NT2/D1 (cell line): ENCODE measurements at regions not wholly inside any gene's neighbourhood (a gene's known extent, or its start where the extent isn't known, plus 50 kb on each side); places are given as distances from the start of the nearest gene placed in this dataset.

ENCODE experiments used
- SUZ12 ChIP-seq: IDR thresholded peaks from 2 replicates; pipeline ENCODE4 v1.6.1; 2011; ENCODE audit not compliant: insufficient read length, insufficient read depth; ENCODE audit errors: extremely low read depth
- YY1 ChIP-seq: IDR thresholded peaks from 2 replicates; pipeline ENCODE4 v1.6.1; 2011; ENCODE audit not compliant: insufficient read length, insufficient read depth
- ZNF274 ChIP-seq: IDR thresholded peaks from 2 replicates; pipeline ENCODE4 v1.6.1; 2011; ENCODE audit warnings: mild to moderate bottlenecking, low read depth, low read length

DNA sequence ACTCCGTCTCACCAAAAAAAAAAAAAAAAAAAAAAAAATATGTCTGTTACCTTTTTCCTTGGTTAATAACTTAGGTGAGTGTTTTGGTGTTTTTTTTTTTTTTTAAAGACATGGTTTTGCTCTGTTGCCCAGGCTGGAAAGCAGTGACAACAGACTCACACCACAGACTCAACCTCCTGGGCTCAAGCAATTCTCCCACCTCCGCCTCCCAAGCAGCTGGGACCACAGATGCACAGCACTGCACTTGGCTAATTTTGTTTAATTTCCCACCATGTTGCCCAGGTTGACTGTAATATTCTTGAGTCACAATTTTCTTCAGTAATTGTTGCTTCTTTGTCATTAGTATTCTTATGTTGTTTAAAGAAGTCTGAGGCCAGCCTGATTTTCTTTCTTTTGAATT is 149.2 kb upstream of the SYT6 start:
- no peak for TF ChIP-seq YY1
- no peak for TF ChIP-seq ZNF274
- TF ChIP-seq SUZ12 = no peak
